COR-L47 (cell line): ENCODE measurements at regions not wholly inside any gene's neighbourhood (a gene's known extent, or its start where the extent isn't known, plus 50 kb on each side); places are given as distances from the start of the nearest gene placed in this dataset.

Source experiments
- DNase-seq: peaks from one replicate; lab custom pipeline; 2025; lab: John Stamatoyannopoulos, UW

DNA sequence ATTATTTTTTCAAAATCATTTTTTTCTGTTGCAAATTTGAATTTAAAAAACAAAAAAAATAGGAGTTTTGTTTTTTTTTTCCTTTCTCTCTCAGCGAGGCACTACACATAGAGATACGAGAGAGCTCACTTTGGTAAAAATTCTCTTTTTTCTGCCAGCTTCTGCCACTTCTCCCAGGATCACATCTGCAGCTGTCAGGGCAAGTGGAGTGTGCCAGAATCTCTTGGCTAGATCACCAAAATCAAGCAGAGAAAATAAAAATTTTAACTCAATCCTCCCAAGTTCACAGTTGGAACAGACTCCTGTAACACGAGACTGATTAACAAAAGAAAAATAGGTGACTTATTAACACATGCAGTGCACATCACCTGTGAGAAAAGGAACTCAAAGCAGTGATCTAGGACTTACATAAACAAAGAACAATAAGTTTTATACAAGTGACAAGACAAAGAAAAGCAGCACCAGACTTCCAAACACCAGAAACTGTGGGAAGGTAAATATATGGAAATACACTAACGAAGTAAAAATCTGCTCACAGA is 213.2 kb upstream of the ZFP42 start:
- DNase-seq: no peak

DNA sequence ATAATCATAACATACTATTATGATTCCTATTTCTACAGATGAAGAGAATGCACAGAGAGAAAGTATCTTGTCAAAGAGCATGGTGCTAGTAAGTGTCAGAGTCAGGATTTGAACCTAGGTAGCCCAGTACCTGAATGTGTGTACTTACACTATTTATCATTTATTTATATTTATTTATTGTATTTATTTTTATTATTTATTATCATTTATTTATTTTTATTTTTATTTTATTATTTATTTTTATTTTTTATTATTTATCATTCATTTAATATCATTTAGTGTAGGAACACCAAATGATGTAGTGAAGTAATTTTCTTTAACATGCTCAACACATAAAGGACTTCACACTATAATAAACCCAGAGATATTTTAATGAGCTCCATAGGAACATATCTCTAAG is 209.4 kb upstream of the ZFP42 start:
- DNase-seq: no peak

DNA sequence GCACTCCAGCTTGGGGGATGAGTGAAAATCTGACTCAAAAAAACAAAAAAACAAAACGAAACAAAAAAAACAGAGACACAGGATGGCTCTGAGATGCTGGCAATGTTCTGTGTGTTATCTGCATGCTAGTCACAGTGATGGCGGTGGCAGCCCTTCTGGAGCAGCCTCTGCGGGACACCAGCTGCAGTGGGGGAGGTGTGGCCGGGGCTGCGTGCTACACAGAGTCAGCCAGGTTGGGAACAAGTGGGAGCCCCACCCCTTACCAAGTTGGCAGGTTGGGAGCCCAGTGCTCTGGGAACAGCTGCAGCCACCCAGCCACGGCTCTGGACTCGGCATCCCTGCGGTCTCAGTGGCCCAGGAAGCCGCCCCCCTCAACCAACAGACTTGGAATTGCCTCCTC is 206.5 kb upstream of the ZFP42 start:
- DNase-seq: no peak

DNA sequence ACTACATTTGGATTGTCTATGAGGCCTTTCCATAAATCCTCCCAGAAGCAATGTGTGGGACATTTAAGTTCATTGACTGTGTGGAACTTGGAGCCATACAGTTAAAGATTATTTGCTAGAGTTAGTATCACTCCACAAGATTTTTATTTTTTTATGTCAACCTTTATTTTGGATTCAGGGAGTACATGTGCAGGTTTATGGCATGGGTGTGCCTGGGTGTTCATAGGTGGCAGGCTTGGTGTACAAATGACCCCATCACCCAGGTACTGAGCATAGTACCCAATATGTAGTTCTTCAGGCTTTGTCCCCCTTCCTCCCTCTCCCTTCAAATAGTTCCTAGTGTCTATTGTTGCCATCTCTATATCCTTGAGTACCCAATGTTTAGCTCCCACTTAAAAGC is 199.8 kb upstream of the ZFP42 start:
- DNase-seq: no peak

DNA sequence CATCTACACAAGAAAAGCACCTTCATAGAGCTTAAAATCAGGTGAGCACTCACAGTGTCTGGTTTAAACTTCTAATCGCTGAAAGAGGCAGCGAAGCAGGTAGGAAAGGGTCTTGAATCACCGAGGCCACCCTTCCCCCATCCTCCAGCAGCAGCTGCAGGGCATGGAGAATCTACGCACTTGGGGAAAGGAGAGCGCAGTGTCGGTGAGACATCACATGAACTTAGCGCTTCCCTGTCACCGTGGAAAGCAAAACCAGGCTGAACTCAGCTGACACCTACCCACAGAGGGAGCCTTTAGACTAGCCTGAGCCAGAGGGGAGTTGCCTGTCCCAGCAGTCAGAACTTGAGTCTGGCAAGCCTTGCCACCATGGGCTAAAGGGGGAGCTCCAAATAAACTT is 197.2 kb upstream of the ZFP42 start:
- no peak for DNase-seq

DNA sequence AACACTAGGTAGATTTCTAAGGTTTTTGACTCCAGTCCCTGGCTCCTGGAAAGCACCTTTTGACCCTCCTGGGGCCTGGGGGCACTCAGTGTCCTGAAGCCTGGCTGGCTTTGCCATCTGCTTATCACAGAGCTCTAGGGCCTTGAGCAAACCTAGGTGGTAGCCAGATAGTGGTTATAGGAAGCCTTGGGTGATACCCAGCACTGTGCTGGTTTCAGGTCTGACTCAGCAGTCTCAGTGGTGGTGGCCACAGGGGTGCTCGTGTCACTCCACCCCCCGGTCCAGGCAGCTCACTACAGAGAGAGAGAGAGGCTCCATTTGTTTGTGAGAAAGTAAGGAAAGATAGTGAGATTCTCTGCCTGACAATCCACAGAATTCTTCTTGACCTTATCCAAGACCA is 195.8 kb upstream of the ZFP42 start:
- no peak for DNase-seq

DNA sequence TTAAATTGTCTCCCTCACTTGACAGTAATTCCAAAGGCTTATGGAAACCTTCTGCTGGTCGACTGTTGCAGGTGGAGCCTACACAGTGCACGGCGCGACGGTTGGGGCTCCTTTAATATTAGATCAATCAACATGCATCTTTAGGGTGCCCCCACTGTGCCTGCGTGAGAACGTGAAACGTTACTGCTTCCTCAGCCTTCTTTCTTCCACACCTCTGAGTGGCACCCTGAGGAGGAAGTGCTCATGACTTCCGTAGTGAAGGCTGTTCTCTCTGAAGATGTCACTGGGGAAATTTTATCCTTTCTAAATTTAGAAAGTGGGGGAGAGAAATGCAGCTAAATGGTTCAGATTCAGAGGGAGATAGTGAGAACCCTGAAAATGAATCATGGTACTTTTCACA is 184.0 kb upstream of the ZFP42 start:
- no peak for DNase-seq

DNA sequence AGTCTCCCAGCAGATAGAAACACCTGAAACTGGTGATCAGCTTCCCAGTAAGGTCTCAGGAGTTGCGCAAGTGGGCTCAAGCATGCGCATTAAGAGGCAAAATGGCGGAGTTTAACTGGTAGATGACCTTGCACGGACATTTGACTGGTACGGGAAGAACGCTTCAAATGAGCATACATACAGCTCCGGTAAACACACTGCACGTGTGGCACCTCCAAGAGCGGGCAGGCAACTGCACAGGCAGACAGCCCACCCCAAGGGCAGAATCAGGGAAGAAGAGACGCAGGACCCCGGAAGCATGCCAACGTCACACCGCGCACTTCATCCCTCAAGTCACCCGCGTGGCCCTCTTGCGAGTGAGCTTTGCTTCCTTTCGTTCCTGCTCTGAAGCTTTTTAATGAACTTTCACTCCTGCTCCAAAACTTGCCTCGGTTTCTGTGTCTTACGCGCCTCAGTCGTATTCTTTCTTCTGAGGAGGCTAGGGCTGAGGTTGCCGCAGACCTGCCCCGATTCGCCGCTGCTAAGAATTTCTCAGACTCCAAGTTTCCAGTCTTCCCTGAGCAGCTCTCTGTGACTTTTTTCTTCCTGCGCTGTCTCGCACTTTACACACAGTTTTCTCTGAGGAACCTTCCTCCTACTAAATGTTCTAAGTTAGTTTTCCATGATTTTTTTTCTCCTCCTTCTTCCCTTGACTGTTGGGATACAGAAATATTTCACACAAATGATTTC is 180.7 kb upstream of the ZFP42 start:
- DNase-seq: no peak

DNA sequence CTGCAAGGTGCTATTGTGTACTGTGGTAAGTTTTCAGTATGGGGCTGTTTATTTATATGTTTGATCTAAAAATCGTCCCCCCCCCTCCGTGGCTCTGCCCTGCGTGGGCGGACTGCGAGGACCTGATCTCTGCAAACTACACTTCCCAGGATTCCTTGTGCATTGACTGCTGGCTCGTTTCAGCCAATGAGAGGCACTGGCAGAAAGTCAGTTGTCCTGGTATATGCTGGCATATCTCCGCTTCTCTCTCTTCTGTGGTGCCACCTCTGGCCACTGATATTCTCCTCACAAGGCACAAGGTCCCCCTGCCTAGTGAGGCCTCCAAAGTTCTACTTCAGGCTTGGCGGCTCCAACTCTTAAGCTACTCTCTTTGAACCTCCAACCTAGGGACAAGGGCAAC is 168.8 kb upstream of the ZFP42 start:
- DNase-seq: no peak

DNA sequence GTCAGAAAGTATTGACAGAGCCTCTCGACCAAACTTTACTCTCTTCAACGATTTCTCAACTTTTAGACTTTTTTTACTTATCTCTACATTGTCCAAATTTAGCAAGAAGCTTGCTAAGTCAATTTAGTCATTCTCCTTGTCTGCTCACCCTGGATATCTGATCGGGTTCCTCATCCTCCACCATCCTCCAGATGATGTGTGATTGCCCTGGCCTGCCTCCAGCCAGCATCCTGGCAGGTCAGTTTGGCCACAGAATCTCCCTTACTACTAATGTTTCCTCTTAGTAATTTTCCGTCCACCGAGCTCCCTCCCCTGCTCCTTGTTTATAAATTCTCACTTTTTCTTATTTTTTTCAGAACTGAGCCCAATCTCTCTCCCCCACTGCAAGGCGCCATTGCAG is 167.9 kb upstream of the ZFP42 start:
- DNase-seq: no peak

DNA sequence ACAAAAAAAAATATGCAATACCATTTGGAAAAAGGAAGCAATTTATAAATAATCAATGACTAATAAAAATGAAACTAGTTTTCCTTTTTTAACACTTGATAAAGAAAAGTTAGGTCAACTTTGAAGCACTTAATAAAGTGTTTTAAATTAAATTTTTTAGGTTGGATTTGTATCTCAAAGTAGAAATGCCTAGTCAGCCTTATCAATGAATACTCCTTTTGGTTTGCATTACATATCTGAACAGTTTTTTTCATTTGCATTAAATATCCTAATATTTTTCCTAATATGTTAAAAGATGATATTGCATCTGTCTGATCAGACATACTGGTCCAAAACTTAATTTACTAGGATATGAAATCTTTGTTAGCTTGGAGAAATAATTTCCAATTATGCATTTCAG is 155.8 kb upstream of the ZFP42 start:
- no peak for DNase-seq

DNA sequence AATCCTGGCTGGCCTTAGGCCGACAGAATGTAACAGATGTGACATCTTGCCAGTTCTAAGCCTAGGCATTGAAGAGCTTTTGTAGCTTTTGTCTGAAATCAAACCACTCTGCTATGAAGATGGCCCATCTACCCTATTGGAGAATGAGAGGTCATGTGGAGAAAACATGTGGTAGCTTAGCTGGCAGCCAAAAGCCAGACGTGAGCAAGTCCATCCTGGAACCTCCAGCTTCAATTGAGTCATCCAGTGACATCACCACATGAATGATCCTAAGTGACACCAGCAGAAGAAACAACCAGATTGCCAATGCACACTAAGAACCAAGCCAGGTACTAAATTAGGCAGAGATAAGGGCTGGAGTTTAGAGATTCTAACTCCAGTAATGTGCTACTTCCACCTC is 154.8 kb upstream of the ZFP42 start:
- no peak for DNase-seq

DNA sequence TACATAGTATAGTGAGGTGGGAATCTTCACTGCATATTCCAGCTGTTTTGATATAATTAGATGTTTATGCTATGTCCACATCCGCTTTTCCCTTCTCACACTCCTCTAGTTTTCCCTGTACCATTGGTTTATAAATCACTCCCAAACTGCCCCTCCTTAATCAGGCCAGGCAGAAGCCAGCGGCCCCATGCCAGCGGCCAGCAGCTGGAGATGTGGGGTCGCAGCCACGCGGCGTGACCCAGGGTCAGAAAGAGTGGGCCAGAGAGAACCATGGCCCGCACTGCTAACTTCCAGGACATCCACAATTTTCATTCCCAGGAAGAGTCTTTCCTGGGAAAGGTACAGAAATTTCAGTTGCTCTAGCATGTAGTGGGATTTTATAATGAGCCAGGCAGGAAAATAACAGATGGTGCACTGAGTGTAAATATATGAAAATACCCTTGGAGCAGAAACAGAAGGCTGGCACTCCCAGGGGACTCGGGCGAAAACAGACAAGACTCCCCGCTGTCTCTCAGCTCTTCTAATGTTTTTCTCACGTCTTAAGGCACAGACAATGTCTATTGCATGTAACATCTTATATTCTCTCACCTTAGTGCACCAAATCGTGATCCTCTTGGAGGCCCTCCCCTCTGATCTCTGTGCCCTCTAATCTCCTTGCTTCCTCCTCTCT is 145.9 kb upstream of the ZFP42 start:
- no peak for DNase-seq

DNA sequence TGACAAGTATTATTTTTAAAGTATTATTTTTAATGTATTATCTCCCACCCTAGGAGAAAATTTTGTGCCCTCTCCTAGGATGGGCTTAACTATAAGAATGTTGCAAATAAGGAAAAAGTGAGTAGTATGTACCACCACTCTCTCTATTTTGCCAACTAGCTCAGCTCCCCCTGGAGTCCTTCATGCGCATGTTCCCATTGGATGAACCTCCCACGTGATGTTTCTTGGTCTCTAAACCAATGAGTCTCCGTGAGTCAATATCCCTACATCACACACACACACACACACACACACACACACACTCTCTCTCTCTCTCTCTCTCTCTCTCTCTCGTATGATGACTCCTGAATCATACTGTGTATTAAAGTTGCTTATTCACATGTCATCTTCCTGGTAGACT is 129.7 kb upstream of the ZFP42 start:
- DNase-seq: no peak

DNA sequence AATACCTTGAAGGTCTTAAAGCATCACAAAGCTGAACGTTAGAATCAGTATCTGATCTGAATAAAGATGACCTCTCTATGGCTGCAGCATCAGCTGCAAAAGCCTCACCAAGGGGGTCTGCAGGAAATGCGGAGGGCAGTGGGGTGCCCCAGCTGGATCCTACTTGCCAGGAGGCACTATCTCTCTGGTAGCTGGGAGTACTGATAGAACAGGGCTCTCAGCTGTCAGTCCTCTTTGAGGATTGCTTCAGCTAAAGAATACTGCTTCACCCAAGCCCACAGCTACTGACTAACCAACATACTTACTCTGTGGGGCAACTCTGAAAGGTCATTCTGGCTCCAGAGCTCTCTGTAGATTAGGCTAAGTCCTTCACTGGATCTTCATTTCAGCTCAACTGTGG is 112.5 kb upstream of the ZFP42 start:
- DNase-seq: no peak

DNA sequence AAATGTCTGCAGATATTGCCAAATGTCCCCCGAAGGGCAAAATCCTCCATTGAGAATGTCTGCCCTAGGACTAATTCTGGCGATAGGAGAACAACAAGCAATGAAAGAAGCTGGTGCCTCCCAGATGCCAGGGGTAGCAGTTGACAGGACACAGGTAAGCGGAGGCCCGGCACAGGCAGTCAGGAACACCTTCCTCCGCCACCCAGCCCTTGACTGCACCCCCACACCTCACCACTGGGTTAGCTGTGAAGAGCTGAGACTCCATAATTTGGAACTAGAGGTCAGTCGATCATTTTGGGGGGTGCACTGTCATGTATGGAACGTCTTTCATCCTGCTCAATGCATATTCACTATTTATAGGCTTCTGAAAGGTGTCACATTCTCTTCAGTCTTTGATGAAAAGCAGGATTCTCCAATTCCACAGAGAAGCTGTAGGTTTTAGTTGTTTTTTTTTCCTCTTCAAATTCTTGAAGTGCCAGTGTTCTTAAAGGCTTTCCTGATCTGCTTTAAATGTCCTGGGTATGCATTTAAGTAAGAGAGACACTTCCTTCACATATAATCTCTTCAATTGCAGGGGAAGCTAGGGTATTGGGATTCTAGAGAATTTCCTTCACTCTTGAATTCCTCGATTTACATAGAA is 111.6 kb upstream of the ZFP42 start:
- DNase-seq: no peak

DNA sequence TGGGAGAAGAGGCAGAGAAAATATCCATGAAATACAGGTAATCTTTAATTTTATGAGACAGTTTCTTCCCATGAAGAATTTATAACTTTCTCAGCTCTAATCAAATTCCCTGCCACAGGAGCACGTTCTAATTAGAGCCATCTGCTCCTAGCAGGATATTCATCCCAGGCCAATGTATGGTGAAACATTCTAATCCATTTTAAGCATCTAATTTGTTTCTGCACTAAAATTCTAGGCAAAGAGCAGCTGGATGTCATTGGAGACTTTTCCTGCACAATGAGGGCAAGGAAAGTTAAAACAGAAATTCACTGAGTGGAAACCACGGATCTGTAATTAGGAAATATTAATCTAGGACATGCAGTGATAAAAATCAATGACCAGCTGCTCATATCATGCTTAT is 107.7 kb upstream of the ZFP42 start:
- DNase-seq: no peak

DNA sequence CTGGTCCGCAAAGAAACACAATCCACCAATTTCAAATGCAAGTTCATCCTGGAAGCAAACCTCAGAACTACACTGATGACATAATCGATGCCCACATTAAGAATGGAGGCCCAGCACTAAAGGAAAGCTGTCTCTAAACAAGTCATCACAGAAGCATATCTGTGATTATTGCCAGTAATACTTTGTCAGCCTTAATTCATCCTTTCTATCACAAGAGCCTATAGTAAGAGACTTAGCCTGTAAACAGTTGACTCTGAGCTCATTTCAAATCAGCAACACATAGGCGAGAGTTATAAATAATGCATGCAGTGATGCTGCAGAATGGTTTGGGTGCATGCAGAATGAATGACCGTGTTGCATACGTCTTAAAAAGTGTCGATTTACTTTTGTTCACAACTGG is 105.9 kb upstream of the ZFP42 start:
- DNase-seq: no peak

DNA sequence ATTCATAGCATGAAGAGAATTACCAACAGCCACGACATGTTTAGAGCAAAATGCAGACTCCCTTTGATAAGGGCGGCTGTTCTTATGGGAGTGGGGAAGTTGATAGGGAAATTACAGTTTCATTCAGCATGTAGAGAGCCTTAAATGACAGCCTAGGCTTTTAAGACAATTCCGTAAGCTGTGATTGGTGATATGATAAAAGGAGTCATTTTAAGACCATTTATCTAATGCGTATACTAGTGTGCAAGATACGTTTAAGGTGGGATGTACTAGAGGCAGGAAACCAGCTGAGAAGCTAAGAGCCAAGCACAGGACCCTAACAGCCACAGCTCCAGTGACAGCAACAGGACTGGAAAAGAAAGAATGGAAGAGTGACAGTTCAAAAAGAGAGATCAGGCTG is 102.2 kb upstream of the ZFP42 start:
- no peak for DNase-seq

DNA sequence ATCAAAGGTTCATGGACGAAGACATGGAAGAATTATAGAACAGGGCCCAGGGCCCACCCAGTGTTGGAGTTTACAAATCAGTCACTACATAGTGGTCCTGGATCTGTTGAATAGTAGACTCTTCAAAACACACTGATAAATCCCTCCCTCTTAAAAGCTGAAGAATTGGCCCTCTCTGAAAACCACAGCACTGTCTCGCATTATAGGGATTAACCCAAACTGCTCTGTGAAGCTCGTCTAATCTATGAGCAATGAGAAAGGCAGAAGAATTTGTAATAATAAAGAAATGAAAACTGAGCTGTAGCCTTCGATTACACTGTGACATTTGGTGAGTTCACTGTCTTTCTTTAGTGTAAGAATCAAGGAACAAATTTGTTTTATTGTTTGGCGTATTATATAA is 92.5 kb upstream of the ZFP42 start:
- no peak for DNase-seq

DNA sequence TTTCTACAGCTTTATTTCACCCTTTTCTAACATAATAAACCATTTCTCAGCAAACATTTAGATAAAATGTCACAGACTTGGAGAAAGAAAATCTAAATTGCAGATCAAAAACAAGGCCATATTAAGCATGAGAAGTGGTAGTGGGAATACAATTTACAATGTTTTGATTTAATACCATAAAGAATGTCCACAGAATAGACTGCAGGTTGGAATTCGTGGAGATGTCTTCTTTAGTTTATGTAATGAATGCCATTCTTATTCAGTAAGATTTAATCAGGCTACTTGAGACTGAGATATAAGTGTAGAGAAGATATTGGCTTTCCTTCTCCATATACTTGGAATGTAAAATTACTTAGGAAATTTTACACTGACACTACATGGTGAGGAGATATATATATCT is 91.9 kb upstream of the ZFP42 start:
- DNase-seq: no peak

DNA sequence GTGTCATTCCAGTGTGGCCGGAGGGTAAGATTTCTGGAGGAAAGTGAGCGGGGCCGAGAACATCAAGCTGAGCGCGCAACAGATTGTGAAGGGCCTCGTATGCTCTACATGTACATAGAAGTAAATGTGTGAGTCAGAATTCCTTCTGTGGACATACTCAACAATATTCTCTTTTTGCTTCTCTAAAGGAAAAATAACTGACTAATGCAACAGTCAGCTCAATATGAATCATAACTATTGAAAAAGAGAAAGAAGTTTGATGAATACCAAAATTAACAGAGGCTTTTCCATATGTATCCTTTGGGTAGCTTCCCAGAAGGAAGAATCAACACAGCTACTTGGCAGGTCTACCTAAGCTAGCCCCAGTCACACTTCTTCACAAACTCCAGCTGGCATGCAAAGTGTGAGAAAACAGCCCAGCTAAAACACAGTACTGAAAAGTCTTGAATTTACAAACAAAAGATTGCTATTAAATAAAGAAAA is 87.5 kb upstream of the ZFP42 start:
- DNase-seq: no peak

DNA sequence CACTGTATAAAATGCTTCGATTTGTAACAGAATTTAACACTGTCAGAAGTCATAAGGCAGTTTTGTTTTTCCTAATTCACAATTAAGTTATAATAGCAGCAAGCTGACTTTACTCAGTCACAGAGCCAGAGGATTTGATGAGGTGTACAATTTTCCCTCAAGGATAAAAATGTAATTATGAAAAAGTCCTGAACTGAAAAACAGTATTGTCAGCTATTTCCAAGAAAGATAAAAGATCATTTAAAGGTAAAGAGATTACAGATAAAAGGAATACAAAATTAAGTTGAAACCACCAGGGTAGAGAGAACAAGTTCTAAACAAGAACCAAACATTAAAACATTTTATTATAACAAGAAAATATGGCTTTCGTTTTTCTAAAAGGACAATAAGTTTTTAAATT is 86.8 kb upstream of the ZFP42 start:
- DNase-seq: no peak
